ENCODE measurements at regions not wholly inside any gene's neighbourhood (a gene's known extent, or its start where the extent isn't known, plus 50 kb on each side); places are given as distances from the start of the nearest gene placed in this dataset.

DNA sequence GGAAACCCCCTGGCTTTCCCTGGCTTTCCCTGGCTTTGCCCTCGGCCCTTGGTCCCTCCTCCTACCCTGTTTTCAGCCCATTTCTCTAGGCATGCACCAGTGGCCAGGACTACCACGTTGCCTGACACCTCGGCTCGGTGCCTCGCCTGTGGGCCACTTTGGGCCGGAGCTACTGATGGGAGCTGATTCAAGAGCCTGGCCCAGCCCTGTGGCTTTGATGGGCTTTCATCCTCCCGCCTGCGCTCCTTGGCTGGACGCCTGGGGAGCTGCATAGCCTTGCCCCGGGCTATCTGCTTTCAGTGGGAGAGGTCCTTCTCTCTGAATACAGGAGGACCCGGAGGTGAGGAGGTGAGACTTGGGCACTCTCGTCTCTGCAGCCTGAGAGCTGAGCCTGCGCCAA lies 192.7 kb upstream of the HES1 start:
- no peak for DNase-seq
- H3K27ac ChIP-seq (ENCODE audit: low read length) = no peak overlapping the region
- no peaks in the 10 kb centered on the region for H3K27me3 ChIP-seq (ENCODE audit: control insufficient read depth, insufficient read depth, low read length)
- H3K36me3 ChIP-seq (ENCODE audit: control insufficient read depth, insufficient read depth, low read length) = no peaks in the 10 kb centered on the region
- H3K4me3 ChIP-seq (ENCODE audit: low read length) = no peak overlapping the region
- peaks cover 4% of the 10 kb centered on the region for H3K4me1 ChIP-seq (ENCODE audit: control insufficient read depth, insufficient read depth, low read length)
- H3K9me3 ChIP-seq (ENCODE audit: control insufficient read depth, low read depth, low read length) = no peaks in the 10 kb centered on the region
- no CpG with 5 or more reads among the region's 13 CpGs for WGBS (ENCODE audit: insufficient coverage, low lambda C conversion rate)

- no peak for DNase-seq
- no peaks in the 10 kb centered on the region for H3K9me3 ChIP-seq (ENCODE audit: control insufficient read depth, low read depth, low read length)
- H3K27me3 ChIP-seq (ENCODE audit: control insufficient read depth, insufficient read depth, low read length) = no peaks in the 10 kb centered on the region
- 80% methylated on average over 3 of the region's 18 CpGs for WGBS (ENCODE audit: insufficient coverage, low lambda C conversion rate)
- H3K27ac ChIP-seq (ENCODE audit: low read length) = no peak overlapping the region
- no peak overlapping the region for H3K4me3 ChIP-seq (ENCODE audit: low read length)
- H3K4me1 ChIP-seq (ENCODE audit: control insufficient read depth, insufficient read depth, low read length) = peaks cover 4% of the 10 kb centered on the region
- no peaks in the 10 kb centered on the region for H3K36me3 ChIP-seq (ENCODE audit: control insufficient read depth, insufficient read depth, low read length)
Measured at GRCh38 chr3:193943851-193944517, 192.0 kb upstream of the HES1 start.

GRCh38 chr3:193944518-193944884 lies 191.4 kb upstream of the HES1 start:
- WGBS (ENCODE audit: insufficient coverage, low lambda C conversion rate) = no CpG with 5 or more reads among the region's 7 CpGs
- Histone ChIP-seq H3K4me3 (ENCODE audit: low read length) (no peak overlapping the region), H3K36me3 (ENCODE audit: control insufficient read depth, insufficient read depth, low read length) (no peaks in the 10 kb centered on the region)

GRCh38 chr3:193945143-193945542 lies 190.8 kb upstream of the HES1 start:
- Histone ChIP-seq H3K27me3 (ENCODE audit: control insufficient read depth, insufficient read depth, low read length) (no peaks in the 10 kb centered on the region), H3K4me3 (ENCODE audit: low read length) (no peak overlapping the region), H3K4me1 (ENCODE audit: control insufficient read depth, insufficient read depth, low read length) (peaks cover 4% of the 10 kb centered on the region), H3K9me3 (ENCODE audit: control insufficient read depth, low read depth, low read length) (no peaks in the 10 kb centered on the region), H3K27ac (ENCODE audit: low read length) (no peak overlapping the region), H3K36me3 (ENCODE audit: control insufficient read depth, insufficient read depth, low read length) (no peaks in the 10 kb centered on the region)
- 100% methylated on average over 1 of the region's 5 CpGs for WGBS (ENCODE audit: insufficient coverage, low lambda C conversion rate)
- DNase-seq = no peak

More at GRCh38 chr3:193944518-193944884, 191.4 kb upstream of the HES1 start:
- Histone ChIP-seq H3K27me3 (ENCODE audit: control insufficient read depth, insufficient read depth, low read length) (no peaks in the 10 kb centered on the region), H3K9me3 (ENCODE audit: control insufficient read depth, low read depth, low read length) (no peaks in the 10 kb centered on the region), H3K27ac (ENCODE audit: low read length) (no peak overlapping the region), H3K4me1 (ENCODE audit: control insufficient read depth, insufficient read depth, low read length) (peaks cover 4% of the 10 kb centered on the region)
- no peak for DNase-seq

- H3K36me3 ChIP-seq (ENCODE audit: control insufficient read depth, insufficient read depth, low read length) = no peaks in the 10 kb centered on the region
- H3K9me3 ChIP-seq (ENCODE audit: control insufficient read depth, low read depth, low read length) = no peaks in the 10 kb centered on the region
- peak in 1 of 2 donors; percentile 42 for DNase-seq
- H3K27me3 ChIP-seq (ENCODE audit: control insufficient read depth, insufficient read depth, low read length) = no peaks in the 10 kb centered on the region
- peaks cover 4% of the 10 kb centered on the region for H3K4me1 ChIP-seq (ENCODE audit: control insufficient read depth, insufficient read depth, low read length)
- no CpG with 5 or more reads among the region's 5 CpGs for WGBS (ENCODE audit: insufficient coverage, low lambda C conversion rate)
- no peak overlapping the region for H3K27ac ChIP-seq (ENCODE audit: low read length)
- no peak overlapping the region for H3K4me3 ChIP-seq (ENCODE audit: low read length)
Measured at GRCh38 chr3:193946945-193947344, 189.0 kb upstream of the HES1 start.

- 93% methylated on average over 4 of the region's 6 CpGs for WGBS (ENCODE audit: insufficient coverage, low lambda C conversion rate)
- Histone ChIP-seq H3K4me3 (ENCODE audit: low read length) (no peak overlapping the region), H3K9me3 (ENCODE audit: control insufficient read depth, low read depth, low read length) (no peaks in the 10 kb centered on the region), H3K27me3 (ENCODE audit: control insufficient read depth, insufficient read depth, low read length) (no peaks in the 10 kb centered on the region), H3K4me1 (ENCODE audit: control insufficient read depth, insufficient read depth, low read length) (peaks cover 4% of the 10 kb centered on the region), H3K36me3 (ENCODE audit: control insufficient read depth, insufficient read depth, low read length) (no peaks in the 10 kb centered on the region), H3K27ac (ENCODE audit: low read length) (no peak overlapping the region)
- DNase-seq = no peak
Measured at GRCh38 chr3:193947596-193947995, 188.4 kb upstream of the HES1 start.

- Histone ChIP-seq H3K27me3 (ENCODE audit: control insufficient read depth, insufficient read depth, low read length) (no peaks in the 10 kb centered on the region), H3K9me3 (ENCODE audit: control insufficient read depth, low read depth, low read length) (peaks cover under 1% of the 10 kb centered on the region), H3K4me1 (ENCODE audit: control insufficient read depth, insufficient read depth, low read length) (no peaks in the 10 kb centered on the region), H3K27ac (ENCODE audit: low read length) (no peak overlapping the region), H3K4me3 (ENCODE audit: low read length) (no peak overlapping the region), H3K36me3 (ENCODE audit: control insufficient read depth, insufficient read depth, low read length) (no peaks in the 10 kb centered on the region)
- no CpG with 5 or more reads among the region's 3 CpGs for WGBS (ENCODE audit: insufficient coverage, low lambda C conversion rate)
- no peak for DNase-seq
Measured at GRCh38 chr3:193948459-193948858, 187.5 kb upstream of the HES1 start.

- Histone ChIP-seq H3K27ac (ENCODE audit: low read length) (no peak overlapping the region), H3K4me3 (ENCODE audit: low read length) (no peak overlapping the region), H3K9me3 (ENCODE audit: control insufficient read depth, low read depth, low read length) (peaks cover 24% of the 10 kb centered on the region), H3K36me3 (ENCODE audit: control insufficient read depth, insufficient read depth, low read length) (no peaks in the 10 kb centered on the region), H3K27me3 (ENCODE audit: control insufficient read depth, insufficient read depth, low read length) (no peaks in the 10 kb centered on the region), H3K4me1 (ENCODE audit: control insufficient read depth, insufficient read depth, low read length) (no peaks in the 10 kb centered on the region)
- no CpG with 5 or more reads among the region's 1 CpG for WGBS (ENCODE audit: insufficient coverage, low lambda C conversion rate)
- DNase-seq = no peak
Measured at GRCh38 chr3:193951859-193952258, 184.1 kb upstream of the HES1 start.

DNA sequence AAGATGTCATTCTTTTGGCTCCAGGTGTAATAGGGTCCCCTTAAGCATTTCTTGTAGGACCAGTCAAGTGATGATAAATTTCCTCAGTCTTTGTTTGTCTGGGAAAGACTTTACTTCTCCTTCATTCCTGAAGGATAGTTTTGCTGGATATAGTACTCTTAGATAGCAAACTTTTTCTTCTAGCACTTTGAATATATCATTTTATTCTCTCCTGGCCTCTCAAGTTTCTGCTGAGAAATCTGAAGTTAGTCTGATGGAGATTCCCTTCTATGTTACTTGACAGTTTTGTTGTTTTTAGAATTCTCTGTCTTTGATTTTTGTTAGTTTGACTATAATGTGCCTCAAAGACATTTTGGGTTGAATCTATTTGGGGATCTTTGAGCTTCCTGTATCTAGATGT lies 181.2 kb upstream of the HES1 start:
- Histone ChIP-seq H3K36me3 (ENCODE audit: control insufficient read depth, insufficient read depth, low read length) (no peaks in the 10 kb centered on the region), H3K4me1 (ENCODE audit: control insufficient read depth, insufficient read depth, low read length) (no peaks in the 10 kb centered on the region), H3K27ac (ENCODE audit: low read length) (no peak overlapping the region), H3K27me3 (ENCODE audit: control insufficient read depth, insufficient read depth, low read length) (no peaks in the 10 kb centered on the region), H3K4me3 (ENCODE audit: low read length) (no peak overlapping the region), H3K9me3 (ENCODE audit: control insufficient read depth, low read depth, low read length) (peaks cover 24% of the 10 kb centered on the region)
- DNase-seq = no peak

DNA sequence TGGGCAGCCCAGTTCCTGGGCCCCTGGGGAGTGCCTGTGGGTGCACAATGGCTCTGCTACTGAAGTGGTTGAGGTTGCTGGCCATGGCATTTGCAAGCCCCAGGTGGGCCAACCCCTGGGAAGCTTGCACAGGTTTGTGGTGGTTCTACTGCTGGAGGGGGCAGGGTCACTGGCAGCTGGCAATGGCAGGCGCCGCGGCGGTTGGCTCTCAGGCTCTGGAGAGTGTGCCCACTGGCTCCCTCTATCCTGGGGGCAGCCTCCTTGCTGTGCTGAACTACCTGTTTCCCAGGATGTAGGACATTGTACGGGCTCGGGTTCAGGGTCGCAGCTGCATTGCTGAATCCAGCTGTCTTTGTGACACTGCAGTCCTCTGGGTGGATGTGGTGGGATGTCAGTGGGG lies 180.2 kb upstream of the HES1 start:
- no CpG with 5 or more reads among the region's 7 CpGs for WGBS (ENCODE audit: insufficient coverage, low lambda C conversion rate)
- peaks cover 24% of the 10 kb centered on the region for H3K9me3 ChIP-seq (ENCODE audit: control insufficient read depth, low read depth, low read length)
- no peaks in the 10 kb centered on the region for H3K36me3 ChIP-seq (ENCODE audit: control insufficient read depth, insufficient read depth, low read length)
- DNase-seq = no peak
- no peak overlapping the region for H3K27ac ChIP-seq (ENCODE audit: low read length)
- H3K4me3 ChIP-seq (ENCODE audit: low read length) = no peak overlapping the region
- peaks cover 8% of the 10 kb centered on the region for H3K4me1 ChIP-seq (ENCODE audit: control insufficient read depth, insufficient read depth, low read length)
- no peaks in the 10 kb centered on the region for H3K27me3 ChIP-seq (ENCODE audit: control insufficient read depth, insufficient read depth, low read length)

DNA sequence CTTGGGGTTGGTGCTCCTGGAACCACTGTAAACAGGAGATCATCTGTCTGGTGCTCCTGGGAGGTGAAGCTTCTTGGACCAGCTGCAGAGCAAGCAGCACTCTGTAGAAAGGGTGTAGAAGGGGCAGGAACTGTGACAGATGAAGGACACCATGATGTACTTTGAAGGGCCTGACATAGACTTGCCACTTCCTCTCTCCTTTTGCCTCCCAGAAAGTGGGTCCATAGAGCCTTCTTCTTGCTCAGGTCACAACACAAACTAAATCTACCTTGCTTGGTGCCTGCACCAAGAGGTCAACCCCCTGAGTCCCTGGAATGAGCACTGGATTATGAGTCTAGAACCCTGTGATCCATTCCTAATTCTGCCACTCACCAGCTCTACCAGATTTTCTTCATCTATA lies 176.1 kb upstream of the HES1 start:
- H3K9me3 ChIP-seq (ENCODE audit: control insufficient read depth, low read depth, low read length) = peaks cover 13% of the 10 kb centered on the region
- peaks cover 12% of the 10 kb centered on the region for H3K4me1 ChIP-seq (ENCODE audit: control insufficient read depth, insufficient read depth, low read length)
- no peak overlapping the region for H3K4me3 ChIP-seq (ENCODE audit: low read length)
- H3K27me3 ChIP-seq (ENCODE audit: control insufficient read depth, insufficient read depth, low read length) = no peaks in the 10 kb centered on the region
- H3K36me3 ChIP-seq (ENCODE audit: control insufficient read depth, insufficient read depth, low read length) = no peaks in the 10 kb centered on the region
- DNase-seq = no peak
- H3K27ac ChIP-seq (ENCODE audit: low read length) = no peak overlapping the region

Data from large intestine (tissue), 3 donors.